ENCODE measurements at regions not wholly inside any gene's neighbourhood (a gene's known extent, or its start where the extent isn't known, plus 50 kb on each side); places are given as distances from the start of the nearest gene placed in this dataset.

- peaks cover 11% of the 10 kb centered on the region for H3K4me1 Mint-ChIP-seq
- ChIA-PET CTCF (no interaction called here), POLR2A (no interaction called here)
- no peak overlapping the region for H3K4me3 Mint-ChIP-seq
- DNase-seq (no peak), ATAC-seq (ENCODE audit: low read depth) (no peak)
- H3K27me3 Mint-ChIP-seq = peaks cover 14% of the 10 kb centered on the region
- TF ChIP-seq, protein P1, sequence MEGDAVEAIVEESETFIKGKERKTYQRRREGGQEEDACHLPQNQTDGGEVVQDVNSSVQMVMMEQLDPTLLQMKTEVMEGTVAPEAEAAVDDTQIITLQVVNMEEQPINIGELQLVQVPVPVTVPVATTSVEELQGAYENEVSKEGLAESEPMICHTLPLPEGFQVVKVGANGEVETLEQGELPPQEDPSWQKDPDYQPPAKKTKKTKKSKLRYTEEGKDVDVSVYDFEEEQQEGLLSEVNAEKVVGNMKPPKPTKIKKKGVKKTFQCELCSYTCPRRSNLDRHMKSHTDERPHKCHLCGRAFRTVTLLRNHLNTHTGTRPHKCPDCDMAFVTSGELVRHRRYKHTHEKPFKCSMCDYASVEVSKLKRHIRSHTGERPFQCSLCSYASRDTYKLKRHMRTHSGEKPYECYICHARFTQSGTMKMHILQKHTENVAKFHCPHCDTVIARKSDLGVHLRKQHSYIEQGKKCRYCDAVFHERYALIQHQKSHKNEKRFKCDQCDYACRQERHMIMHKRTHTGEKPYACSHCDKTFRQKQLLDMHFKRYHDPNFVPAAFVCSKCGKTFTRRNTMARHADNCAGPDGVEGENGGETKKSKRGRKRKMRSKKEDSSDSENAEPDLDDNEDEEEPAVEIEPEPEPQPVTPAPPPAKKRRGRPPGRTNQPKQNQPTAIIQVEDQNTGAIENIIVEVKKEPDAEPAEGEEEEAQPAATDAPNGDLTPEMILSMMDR (IDR thresholded peaks at IDR 0.05) = no peak
- no peak overlapping the region for H3K27ac Mint-ChIP-seq
- intact Hi-C loops (cut with micrococcal nuclease) = no loop called here
- H3K9me3 Mint-ChIP-seq = no peaks in the 10 kb centered on the region
- no peaks in the 10 kb centered on the region for H3K36me3 Mint-ChIP-seq (ENCODE audit: low read depth)
Measured at GRCh38 chr16:87056551-87056950, 260.6 kb downstream of the C16orf95 start.

GRCh38 chr16:87057211-87057881 lies 259.8 kb downstream of the C16orf95 start:
- TF ChIP-seq, protein P1 (IDR thresholded peaks at IDR 0.05) = no peak
- peaks cover 13% of the 10 kb centered on the region for H3K27me3 Mint-ChIP-seq
- H3K4me1 Mint-ChIP-seq = peaks cover 12% of the 10 kb centered on the region
- H3K36me3 Mint-ChIP-seq (ENCODE audit: low read depth) = no peaks in the 10 kb centered on the region
- H3K9me3 Mint-ChIP-seq = no peaks in the 10 kb centered on the region
- no peak overlapping the region for H3K4me3 Mint-ChIP-seq
- ChIA-PET POLR2A (no interaction called here), CTCF (no interaction called here)
- H3K27ac Mint-ChIP-seq = no peak overlapping the region
- intact Hi-C loops (cut with micrococcal nuclease) = no loop called here
- ATAC-seq (ENCODE audit: low read depth) (no peak), DNase-seq (no peak)

- ATAC-seq (ENCODE audit: low read depth) (no peak), DNase-seq (no peak)
- TF ChIP-seq, protein P1 (IDR thresholded peaks at IDR 0.05) = no peak
- intact Hi-C loops (cut with micrococcal nuclease) = no loop called here
- Mint-ChIP-seq H3K27me3 (peaks cover 13% of the 10 kb centered on the region), H3K9me3 (no peaks in the 10 kb centered on the region), H3K27ac (no peak overlapping the region), H3K4me1 (peaks cover 17% of the 10 kb centered on the region), H3K36me3 (ENCODE audit: low read depth) (no peaks in the 10 kb centered on the region), H3K4me3 (no peak overlapping the region)
- ChIA-PET POLR2A (no interaction called here), CTCF (no interaction called here)
Measured at GRCh38 chr16:87057951-87058560, 259.1 kb downstream of the C16orf95 start.

DNA sequence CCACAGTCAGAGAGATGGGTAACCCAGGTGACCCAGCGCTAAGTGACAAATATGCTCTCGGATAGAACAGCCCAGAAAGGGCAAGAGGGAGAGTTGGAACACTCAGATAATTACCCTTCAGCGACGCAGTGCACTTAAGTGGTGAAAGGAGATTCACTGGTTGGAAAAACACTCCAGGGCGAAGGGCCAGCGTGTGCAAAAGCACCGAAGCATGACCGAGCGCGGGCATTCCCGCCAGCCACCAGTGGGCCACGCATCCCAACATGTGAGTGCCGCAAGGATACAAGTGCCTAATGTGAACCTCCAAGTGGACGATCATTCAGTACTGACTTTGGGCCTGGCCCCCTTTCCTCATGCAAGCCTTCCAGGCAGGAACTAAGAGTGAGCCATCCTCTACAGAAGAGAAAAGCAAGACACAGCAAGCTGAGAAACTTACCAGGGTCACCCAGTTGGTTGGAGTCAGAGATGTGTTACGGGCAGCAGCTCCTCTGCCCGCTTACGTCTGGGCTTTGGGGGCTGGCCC lies 258.4 kb downstream of the C16orf95 start:
- ChIA-PET POLR2A (no interaction called here), CTCF (no interaction called here)
- DNase-seq = no peak
- H3K36me3 Mint-ChIP-seq (ENCODE audit: low read depth) = no peaks in the 10 kb centered on the region
- H3K4me1 Mint-ChIP-seq = peaks cover 17% of the 10 kb centered on the region
- intact Hi-C loops (cut with micrococcal nuclease) = no loop called here
- no peak overlapping the region for H3K4me3 Mint-ChIP-seq
- H3K27me3 Mint-ChIP-seq = peaks cover 16% of the 10 kb centered on the region
- TF ChIP-seq, protein P1 (IDR thresholded peaks at IDR 0.05) = no peak
- H3K9me3 Mint-ChIP-seq = no peaks in the 10 kb centered on the region
- ATAC-seq (ENCODE audit: low read depth) = no peak
- no peak overlapping the region for H3K27ac Mint-ChIP-seq

DNA sequence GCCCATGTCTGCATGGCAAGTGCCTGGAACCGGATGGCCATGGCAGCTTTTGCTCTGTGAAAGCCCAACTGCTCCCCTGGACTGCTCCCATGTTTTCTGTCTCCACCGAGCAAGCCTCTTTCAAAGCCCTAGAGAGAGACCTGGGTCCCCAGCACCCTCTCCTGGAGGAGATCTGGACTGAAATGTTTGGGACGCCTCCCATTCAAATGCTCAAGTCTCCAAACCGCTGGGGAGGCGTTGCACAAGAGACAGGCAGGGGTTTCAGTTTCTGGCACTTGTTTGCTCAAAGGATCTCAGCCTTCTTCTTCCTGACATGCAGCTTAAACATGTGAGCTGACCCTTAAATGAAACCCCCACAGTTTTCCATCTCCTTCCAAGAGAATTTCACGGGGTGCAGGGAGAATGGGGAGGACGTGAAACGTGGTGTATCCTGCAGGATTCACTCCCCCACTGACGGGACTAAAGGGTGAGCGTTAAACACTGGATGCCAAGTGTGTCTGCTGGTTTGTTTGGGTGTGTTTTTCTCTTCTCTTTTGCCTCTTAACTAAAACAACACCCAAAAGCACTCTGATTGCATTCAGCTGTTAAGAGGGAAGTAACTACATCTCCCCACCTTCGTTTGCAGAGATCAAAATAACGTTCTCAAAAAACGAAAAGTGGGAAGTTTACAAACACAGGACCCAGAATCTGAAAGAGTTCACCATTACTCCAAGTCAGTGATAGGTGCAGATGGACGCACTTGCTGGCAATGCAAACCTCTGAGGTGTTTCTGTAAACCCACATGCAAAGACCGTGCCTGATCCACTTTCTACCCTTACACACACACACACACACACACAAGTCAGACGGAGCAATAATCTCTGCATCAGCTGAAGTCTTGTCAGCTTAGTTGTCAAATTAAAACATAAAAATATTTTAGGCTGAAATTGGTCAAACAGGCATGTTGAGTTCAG lies 256.9 kb downstream of the C16orf95 start:
- Mint-ChIP-seq H3K36me3 (ENCODE audit: low read depth) (no peaks in the 10 kb centered on the region), H3K27ac (peak overlapping the region; percentile 71), H3K9me3 (no peaks in the 10 kb centered on the region), H3K4me3 (peak overlapping the region; percentile 61), H3K27me3 (peaks cover 13% of the 10 kb centered on the region), H3K4me1 (peaks cover 19% of the 10 kb centered on the region)
- intact Hi-C loops (cut with micrococcal nuclease) = no loop called here
- ATAC-seq (ENCODE audit: low read depth) (no peak), DNase-seq (no peak)
- TF ChIP-seq, protein P1 (IDR thresholded peaks at IDR 0.05) = no peak
- CTCF ChIA-PET = no interaction called here
- POLR2A ChIA-PET = no interaction called here

All from activated B cell treated with CpG ODN at 0.5 μM for 24 hours (primary cell).